Progenitor cell of endocrine pancreas (in vitro differentiated cells): ENCODE measurements at regions not wholly inside any gene's neighbourhood (a gene's known extent, or its start where the extent isn't known, plus 50 kb on each side); places are given as distances from the start of the nearest gene placed in this dataset.

Source experiments
- DNase-seq: peaks from one replicate; pipeline ENCODE4 v3.0.0; 2021; ENCODE audit warnings: low spot score; ENCODE audit not compliant: unreplicated experiment
- H3K27ac Mint-ChIP-seq: 2 replicates; pipeline ENCODE4 v1.8.0; 2021; ENCODE audit warnings: mild to moderate bottlenecking, moderate library complexity, mixed read lengths
- H3K27me3 Mint-ChIP-seq: 2 replicates; pipeline ENCODE4 v1.8.0; 2021; ENCODE audit warnings: mixed read lengths
- H3K36me3 Mint-ChIP-seq: 2 replicates; pipeline ENCODE4 v1.8.0; 2022; ENCODE audit warnings: mixed read lengths; ENCODE audit not compliant: insufficient read depth
- H3K4me1 Mint-ChIP-seq: 2 replicates; pipeline ENCODE4 v1.8.0; 2021; ENCODE audit warnings: low read depth, mixed read lengths
- H3K4me3 Mint-ChIP-seq: 2 replicates; pipeline ENCODE4 v1.8.0; 2021; ENCODE audit warnings: low read depth, mild to moderate bottlenecking, moderate library complexity, mixed read lengths
- H3K9me3 Mint-ChIP-seq: 2 replicates; pipeline ENCODE4 v1.8.0; 2021; ENCODE audit warnings: low read depth, mixed read lengths
- TF ChIP-seq, protein P1 (sequence below): fragments of 200-600 bp; sonication (generic); IDR thresholded peaks from one replicate; pipeline ENCODE4 v1.5.0; 2021; ENCODE audit warnings: antibody characterized with exemption, mild to moderate bottlenecking; ENCODE audit not compliant: unreplicated experiment

DNA sequence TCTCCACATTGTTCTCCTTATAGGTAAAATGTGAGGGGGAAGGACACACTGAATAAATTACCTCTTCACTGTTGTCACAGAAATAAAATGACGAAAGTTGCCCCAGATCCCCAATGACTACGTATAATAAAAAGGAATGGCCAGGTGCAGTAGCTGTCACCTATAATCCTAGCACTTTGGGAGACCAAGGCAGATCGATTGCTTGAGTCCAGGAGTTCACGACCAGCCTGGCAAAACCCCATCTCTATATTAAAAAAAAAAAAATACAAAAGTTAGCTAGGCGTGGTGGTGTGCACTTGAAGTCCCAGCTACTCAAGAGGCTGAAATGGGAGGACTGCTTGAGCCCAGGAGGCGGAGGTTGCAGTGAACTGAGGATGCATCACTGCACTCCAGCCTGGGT, 82.2 kb upstream of the APC start:
- peaks cover 9% of the 10 kb centered on the region for H3K9me3 Mint-ChIP-seq
- TF ChIP-seq, protein P1, sequence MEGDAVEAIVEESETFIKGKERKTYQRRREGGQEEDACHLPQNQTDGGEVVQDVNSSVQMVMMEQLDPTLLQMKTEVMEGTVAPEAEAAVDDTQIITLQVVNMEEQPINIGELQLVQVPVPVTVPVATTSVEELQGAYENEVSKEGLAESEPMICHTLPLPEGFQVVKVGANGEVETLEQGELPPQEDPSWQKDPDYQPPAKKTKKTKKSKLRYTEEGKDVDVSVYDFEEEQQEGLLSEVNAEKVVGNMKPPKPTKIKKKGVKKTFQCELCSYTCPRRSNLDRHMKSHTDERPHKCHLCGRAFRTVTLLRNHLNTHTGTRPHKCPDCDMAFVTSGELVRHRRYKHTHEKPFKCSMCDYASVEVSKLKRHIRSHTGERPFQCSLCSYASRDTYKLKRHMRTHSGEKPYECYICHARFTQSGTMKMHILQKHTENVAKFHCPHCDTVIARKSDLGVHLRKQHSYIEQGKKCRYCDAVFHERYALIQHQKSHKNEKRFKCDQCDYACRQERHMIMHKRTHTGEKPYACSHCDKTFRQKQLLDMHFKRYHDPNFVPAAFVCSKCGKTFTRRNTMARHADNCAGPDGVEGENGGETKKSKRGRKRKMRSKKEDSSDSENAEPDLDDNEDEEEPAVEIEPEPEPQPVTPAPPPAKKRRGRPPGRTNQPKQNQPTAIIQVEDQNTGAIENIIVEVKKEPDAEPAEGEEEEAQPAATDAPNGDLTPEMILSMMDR: no peak
- no peak overlapping the region for H3K27ac Mint-ChIP-seq
- H3K27me3 Mint-ChIP-seq: no peaks in the 10 kb centered on the region
- H3K4me3 Mint-ChIP-seq: no peak overlapping the region
- no peaks in the 10 kb centered on the region for H3K4me1 Mint-ChIP-seq
- H3K36me3 Mint-ChIP-seq: no peaks in the 10 kb centered on the region
- DNase-seq: no peak

DNA sequence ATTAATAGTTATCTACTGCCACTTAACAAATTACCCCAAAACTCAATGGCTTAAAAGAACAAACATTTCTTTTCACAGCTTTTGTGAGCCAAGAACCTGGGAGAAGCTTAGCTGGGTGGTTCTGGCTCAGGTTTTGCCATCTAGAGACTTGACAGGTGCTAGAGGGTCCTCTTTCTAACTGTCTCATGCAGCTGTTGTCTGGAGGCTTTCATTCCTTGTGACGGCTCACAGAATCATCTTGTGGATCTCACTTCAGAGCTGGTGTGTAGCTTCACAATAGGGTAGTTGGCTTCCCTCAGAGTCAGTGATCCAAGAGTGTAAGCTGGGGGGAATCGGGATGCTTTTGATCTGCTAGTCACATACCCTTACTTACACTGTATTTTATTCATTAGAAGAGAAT, 81.2 kb upstream of the APC start:
- H3K27ac Mint-ChIP-seq: no peak overlapping the region
- TF ChIP-seq, protein P1: no peak
- no peaks in the 10 kb centered on the region for H3K36me3 Mint-ChIP-seq
- no peak overlapping the region for H3K4me3 Mint-ChIP-seq
- H3K27me3 Mint-ChIP-seq: no peaks in the 10 kb centered on the region
- H3K4me1 Mint-ChIP-seq: no peaks in the 10 kb centered on the region
- no peak for DNase-seq
- H3K9me3 Mint-ChIP-seq: peaks cover 18% of the 10 kb centered on the region

DNA sequence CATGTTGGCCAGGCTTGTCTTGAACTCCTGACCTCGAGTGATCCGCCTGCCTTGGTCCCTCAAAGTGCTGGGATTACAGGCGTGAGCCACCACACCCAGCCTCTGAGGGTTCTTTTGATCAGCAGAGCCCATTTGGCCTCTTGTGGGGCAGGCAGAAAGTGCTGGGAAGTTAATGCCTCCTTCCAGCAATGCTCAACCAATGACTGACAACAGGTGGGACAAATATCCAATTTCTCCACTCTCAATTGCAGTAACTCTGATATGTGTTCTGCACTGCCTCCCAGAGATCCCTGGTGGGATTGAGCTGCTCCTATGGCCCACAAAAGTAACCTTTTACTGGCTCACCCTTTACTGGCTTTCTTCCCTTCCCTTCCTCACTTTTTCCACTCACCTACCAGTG, 79.9 kb upstream of the APC start:
- Mint-ChIP-seq H3K27me3 (no peaks in the 10 kb centered on the region), H3K4me3 (no peak overlapping the region), H3K27ac (no peak overlapping the region), H3K36me3 (no peaks in the 10 kb centered on the region), H3K9me3 (peaks cover 18% of the 10 kb centered on the region), H3K4me1 (no peaks in the 10 kb centered on the region)
- TF ChIP-seq, protein P1: no peak
- no peak for DNase-seq

DNA sequence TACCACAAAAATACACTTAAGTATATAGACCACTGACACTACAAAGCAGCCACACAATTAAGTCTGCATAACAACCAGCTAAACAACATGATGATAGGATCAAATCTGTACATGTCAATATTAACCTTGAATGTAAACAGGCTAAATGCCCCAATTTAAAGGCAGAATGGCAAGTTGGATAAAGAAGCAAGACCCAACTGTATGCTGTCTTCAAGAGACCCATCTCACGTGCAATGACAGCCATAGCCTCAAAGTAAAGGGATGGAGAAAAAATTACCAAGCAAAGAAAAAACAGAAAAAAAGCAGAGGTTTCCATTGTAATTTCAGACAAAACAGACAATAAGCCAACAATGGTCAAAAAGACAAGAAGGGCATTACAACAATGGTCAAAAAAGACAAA, 77.3 kb upstream of the APC start:
- no peaks in the 10 kb centered on the region for H3K36me3 Mint-ChIP-seq
- no peak overlapping the region for H3K4me3 Mint-ChIP-seq
- no peaks in the 10 kb centered on the region for H3K27me3 Mint-ChIP-seq
- H3K27ac Mint-ChIP-seq: no peak overlapping the region
- no peaks in the 10 kb centered on the region for H3K4me1 Mint-ChIP-seq
- peaks cover 18% of the 10 kb centered on the region for H3K9me3 Mint-ChIP-seq
- TF ChIP-seq, protein P1: no peak
- DNase-seq: no peak

DNA sequence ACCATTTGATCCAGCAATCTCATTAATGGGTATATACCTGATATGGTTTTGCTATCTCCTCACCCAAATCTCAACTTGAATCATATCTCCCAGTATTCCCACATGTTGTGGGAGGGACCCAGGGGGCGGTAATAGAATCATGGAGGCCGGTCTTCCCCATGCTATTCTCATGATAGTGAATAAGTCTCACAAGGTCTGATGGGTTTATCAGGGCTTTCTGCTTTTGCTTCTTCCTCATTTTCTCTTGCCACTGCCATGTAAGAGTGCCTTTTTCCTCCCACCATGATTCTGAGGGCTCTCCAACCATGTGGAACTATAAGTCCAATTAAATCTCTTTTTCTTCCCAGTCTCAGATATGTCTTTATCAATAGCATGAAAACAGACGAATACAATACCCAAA, 74.5 kb upstream of the APC start:
- DNase-seq: no peak
- no peak overlapping the region for H3K27ac Mint-ChIP-seq
- no peak overlapping the region for H3K4me3 Mint-ChIP-seq
- peaks cover 18% of the 10 kb centered on the region for H3K9me3 Mint-ChIP-seq
- H3K27me3 Mint-ChIP-seq: no peaks in the 10 kb centered on the region
- TF ChIP-seq, protein P1: no peak
- H3K36me3 Mint-ChIP-seq: no peaks in the 10 kb centered on the region
- no peaks in the 10 kb centered on the region for H3K4me1 Mint-ChIP-seq
